Endodermal cell (in vitro differentiated cells): ENCODE measurements at regions not wholly inside any gene's neighbourhood (a gene's known extent, or its start where the extent isn't known, plus 50 kb on each side); places are given as distances from the start of the nearest gene placed in this dataset.

Experiments
- DNase-seq: peaks from one replicate; pipeline ENCODE4 v3.0.0-alpha.2; 2017
- H3K27ac ChIP-seq: 2 replicates; pipeline ENCODE4 v1.5.1; 2013; ENCODE audit warnings: mild to moderate bottlenecking, low read depth, low read length, moderate library complexity
- H3K27me3 ChIP-seq: 2 replicates; pipeline ENCODE4 v1.6.1; 2013; ENCODE audit warnings: mild to moderate bottlenecking, low read length, moderate library complexity; ENCODE audit not compliant: insufficient read depth, control insufficient read depth, poor library complexity, severe bottlenecking
- H3K36me3 ChIP-seq: 2 replicates; pipeline ENCODE4 v1.7.0; 2013; ENCODE audit warnings: mild to moderate bottlenecking, low read length, moderate library complexity; ENCODE audit not compliant: control insufficient read depth, insufficient read depth
- H3K4me1 ChIP-seq: one replicate; pipeline ENCODE4 v1.7.0; 2013; ENCODE audit warnings: low read length; ENCODE audit not compliant: control insufficient read depth, insufficient read depth
- H3K4me3 ChIP-seq: 2 replicates; pipeline ENCODE4 v1.5.1; 2013; ENCODE audit warnings: mild to moderate bottlenecking, low read length, moderate library complexity
- H3K9ac ChIP-seq: 2 replicates; pipeline ENCODE4 v1.6.1; 2013; ENCODE audit warnings: mild to moderate bottlenecking, low read length, moderate library complexity; ENCODE audit not compliant: poor library complexity, severe bottlenecking; ENCODE audit errors: extremely low read depth
- H3K9me3 ChIP-seq: 2 replicates; pipeline ENCODE4 v1.6.1; 2013; ENCODE audit warnings: mild to moderate bottlenecking, low read length, moderate library complexity; ENCODE audit not compliant: control insufficient read depth
- H3K27ac Mint-ChIP-seq: 2 replicates; pipeline ENCODE4 v1.8.0; 2020; ENCODE audit warnings: mixed read lengths
- H3K27me3 Mint-ChIP-seq: 2 replicates; pipeline ENCODE4 v1.8.0; 2021; ENCODE audit warnings: mild to moderate bottlenecking, mixed read lengths; ENCODE audit not compliant: insufficient read depth
- H3K36me3 Mint-ChIP-seq: 2 replicates; pipeline ENCODE4 v1.8.0; 2020; ENCODE audit warnings: low read depth, mixed read lengths
- H3K4me1 Mint-ChIP-seq: 2 replicates; pipeline ENCODE4 v1.8.0; 2020; ENCODE audit warnings: mixed read lengths
- H3K4me3 Mint-ChIP-seq: 2 replicates; pipeline ENCODE4 v1.8.0; 2020; ENCODE audit warnings: mild to moderate bottlenecking, moderate library complexity, mixed read lengths
- H3K9me3 Mint-ChIP-seq: 2 replicates; pipeline ENCODE4 v1.8.0; 2020; ENCODE audit warnings: mild to moderate bottlenecking, mixed read lengths
- CTCF ChIP-seq: fragments of 200-600 bp; sonication (generic); conservative IDR thresholded peaks from 2 replicates; pipeline ENCODE4 v1.5.0; 2021; ENCODE audit warnings: antibody characterized with exemption, mild to moderate bottlenecking
- WGBS, 2 experiments: methylation state at CpG; one replicate each; pipeline versions ENCODE4 v1.1.5 to v1.1.7; 2013; ENCODE audit warnings: missing lambda C conversion rate in 2 of 2, mixed read lengths in 1 of 2; ENCODE audit not compliant: insufficient coverage in 1 of 2, insufficient read length in 1 of 2; 5-methylcytosine and 5-hydroxymethylcytosine counted together

GRCh38 chr2:215737477-215737876 lies 275.9 kb downstream of the MREG start:
- no peak overlapping the region for H3K27ac ChIP-seq
- Mint-ChIP-seq H3K4me1 (peaks cover 36% of the 10 kb centered on the region), H3K27me3 (no peaks in the 10 kb centered on the region), H3K4me3 (no peak overlapping the region), H3K9me3 (peaks cover 13% of the 10 kb centered on the region), H3K36me3 (peaks cover 2% of the 10 kb centered on the region), H3K27ac (no peak overlapping the region)
- peak; percentile 79 for DNase-seq
- 61 to 69% methylated on average over 2 to 3 of the region's 3 CpGs for WGBS, 2 experiments
- no peak overlapping the region for H3K9ac ChIP-seq
- no peak overlapping the region for H3K4me3 ChIP-seq
- TF ChIP-seq CTCF = no peak
- H3K4me1 ChIP-seq = peaks cover 3% of the 10 kb centered on the region
- H3K36me3 ChIP-seq = no peaks in the 10 kb centered on the region
- peaks cover 13% of the 10 kb centered on the region for H3K9me3 ChIP-seq
- no peaks in the 10 kb centered on the region for H3K27me3 ChIP-seq

GRCh38 chr2:215736653-215737290 lies 276.6 kb downstream of the MREG start:
- no peak overlapping the region for H3K4me3 Mint-ChIP-seq
- TF ChIP-seq CTCF = peak; percentile 76

GRCh38 chr2:215731108-215731658 lies 282.2 kb downstream of the MREG start:
- TF ChIP-seq CTCF = no peak
- Histone ChIP-seq H3K27ac (no peak overlapping the region), H3K4me3 (no peak overlapping the region), H3K27me3 (no peaks in the 10 kb centered on the region), H3K9ac (no peak overlapping the region), H3K4me1 (peaks cover 11% of the 10 kb centered on the region), H3K36me3 (no peaks in the 10 kb centered on the region), H3K9me3 (peaks cover 9% of the 10 kb centered on the region)
- H3K27ac Mint-ChIP-seq = no peak overlapping the region
- 90% methylated on average over 5 of the region's 5 CpGs; no CpG with 5 or more reads in 1 of the 2 experiments for WGBS, 2 experiments
- H3K4me1 Mint-ChIP-seq = peaks cover 24% of the 10 kb centered on the region
- H3K36me3 Mint-ChIP-seq = peaks cover 2% of the 10 kb centered on the region
- no peak for DNase-seq
- H3K9me3 Mint-ChIP-seq = peaks cover 15% of the 10 kb centered on the region
- no peak overlapping the region for H3K4me3 Mint-ChIP-seq
- no peaks in the 10 kb centered on the region for H3K27me3 Mint-ChIP-seq

More at GRCh38 chr2:215736653-215737290, 276.6 kb downstream of the MREG start:
- Histone ChIP-seq H3K36me3 (no peaks in the 10 kb centered on the region), H3K4me3 (no peak overlapping the region), H3K27ac (no peak overlapping the region), H3K9me3 (peaks cover 13% of the 10 kb centered on the region), H3K9ac (no peak overlapping the region), H3K27me3 (no peaks in the 10 kb centered on the region), H3K4me1 (peaks cover 3% of the 10 kb centered on the region)
- no peaks in the 10 kb centered on the region for H3K27me3 Mint-ChIP-seq
- DNase-seq = peak; percentile 67
- no peak overlapping the region for H3K27ac Mint-ChIP-seq
- H3K9me3 Mint-ChIP-seq = peaks cover 13% of the 10 kb centered on the region
- WGBS, 2 experiments = 66 to 81% methylated on average over 4 of the region's 4 CpGs
- H3K4me1 Mint-ChIP-seq = peaks cover 32% of the 10 kb centered on the region
- peaks cover 2% of the 10 kb centered on the region for H3K36me3 Mint-ChIP-seq
